SKM-1 (cell line): ENCODE measurements at regions not wholly inside any gene's neighbourhood (a gene's known extent, or its start where the extent isn't known, plus 50 kb on each side); places are given as distances from the start of the nearest gene placed in this dataset.

Experiments used
- DNase-seq: peaks from one replicate; lab custom pipeline; 2025; ENCODE audit not compliant: unreplicated experiment; lab: John Stamatoyannopoulos, UW

DNA sequence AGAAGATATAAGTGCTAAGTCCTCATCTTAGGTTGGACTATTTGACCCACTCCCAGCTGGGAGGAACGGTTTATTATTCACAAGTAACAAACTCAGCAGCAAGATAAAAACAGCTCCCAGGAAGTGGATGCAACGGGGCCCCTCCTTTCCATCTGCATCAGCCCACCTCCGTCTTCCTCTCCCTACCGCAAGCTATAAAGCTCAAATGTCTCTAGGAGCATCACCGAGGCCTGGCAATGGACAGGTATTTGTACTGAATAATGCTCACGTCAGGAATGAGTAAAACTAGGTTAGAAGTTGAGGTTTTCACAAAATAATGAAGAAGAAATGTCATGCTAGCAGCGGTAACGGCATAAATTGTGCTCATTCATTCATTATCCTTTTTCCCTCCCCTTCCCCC lies 408.7 kb upstream of the PSMD7 start:
- DNase-seq, result no peak

DNA sequence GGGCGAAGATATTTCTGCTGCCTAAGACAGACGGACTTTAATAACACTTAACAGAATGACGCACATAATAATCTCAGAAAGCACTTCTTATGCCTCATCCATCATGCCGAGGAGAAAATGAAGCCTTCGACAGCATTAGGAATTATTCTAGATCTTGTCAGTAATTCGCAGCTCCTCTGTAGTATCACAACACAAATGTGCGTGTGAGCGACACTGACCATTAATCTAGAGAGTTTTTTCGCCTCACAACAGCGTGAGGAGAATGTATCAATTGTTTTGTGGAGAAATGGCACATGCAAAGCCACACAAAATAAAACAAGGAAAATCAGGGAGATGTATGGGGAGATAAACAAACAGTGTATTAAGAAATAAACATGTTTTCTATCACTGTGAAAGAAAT lies 410.2 kb upstream of the PSMD7 start:
- DNase-seq, result no peak

- no peak for DNase-seq
These were observed 411.3 kb upstream of the PSMD7 start for GRCh38 chr16:73885319-73885718.

- no peak for DNase-seq
These were observed 412.8 kb upstream of the PSMD7 start for GRCh38 chr16:73883841-73884240.

DNA sequence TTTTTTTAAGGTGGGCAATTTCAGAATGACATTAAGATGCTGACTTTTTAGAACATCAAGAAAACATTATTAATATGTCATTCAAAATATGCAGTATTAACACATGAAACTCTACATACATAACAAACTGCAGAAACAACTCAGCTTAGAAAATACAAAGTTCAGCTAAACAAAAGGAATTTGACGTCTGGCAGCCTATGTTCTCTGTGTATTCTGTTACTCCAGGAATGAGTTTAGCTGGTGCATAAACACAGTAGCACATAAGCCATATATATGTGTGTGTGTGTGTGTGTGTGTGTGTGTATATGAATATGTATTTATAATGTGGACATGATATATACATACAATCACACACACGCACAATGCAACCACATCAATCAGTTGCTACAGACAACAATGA lies 413.5 kb upstream of the PSMD7 start:
- no peak for DNase-seq

DNA sequence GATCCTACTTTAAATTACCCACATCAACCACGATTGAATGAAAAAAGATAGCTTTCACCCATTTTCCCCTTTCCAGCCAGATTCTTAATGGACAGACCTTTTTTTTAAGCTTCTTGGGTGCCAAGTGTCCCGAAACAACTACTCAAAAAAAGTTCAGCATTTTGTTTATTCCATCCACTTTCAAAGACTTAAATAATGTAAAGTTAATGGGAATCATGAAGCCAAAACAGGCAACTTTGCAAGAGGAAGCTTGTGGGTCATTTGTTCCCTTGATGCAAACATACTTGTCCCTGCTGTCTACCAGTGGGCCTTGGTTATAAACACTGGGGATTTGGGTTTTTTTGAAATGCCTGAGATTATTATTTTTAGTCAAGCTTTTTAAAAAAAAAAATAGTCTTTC lies 414.0 kb upstream of the PSMD7 start:
- DNase-seq, result no peak

- DNase-seq, result no peak
These were observed 414.6 kb upstream of the PSMD7 start for GRCh38 chr16:73882033-73882432.

- DNase-seq, result no peak
These were observed 417.0 kb upstream of the PSMD7 start for GRCh38 chr16:73879621-73880020.

GRCh38 chr16:73878611-73879010 lies 418.0 kb upstream of the PSMD7 start:
- DNase-seq, result peak; percentile 23

GRCh38 chr16:73877150-73877549 lies 419.5 kb upstream of the PSMD7 start:
- no peak for DNase-seq

DNA sequence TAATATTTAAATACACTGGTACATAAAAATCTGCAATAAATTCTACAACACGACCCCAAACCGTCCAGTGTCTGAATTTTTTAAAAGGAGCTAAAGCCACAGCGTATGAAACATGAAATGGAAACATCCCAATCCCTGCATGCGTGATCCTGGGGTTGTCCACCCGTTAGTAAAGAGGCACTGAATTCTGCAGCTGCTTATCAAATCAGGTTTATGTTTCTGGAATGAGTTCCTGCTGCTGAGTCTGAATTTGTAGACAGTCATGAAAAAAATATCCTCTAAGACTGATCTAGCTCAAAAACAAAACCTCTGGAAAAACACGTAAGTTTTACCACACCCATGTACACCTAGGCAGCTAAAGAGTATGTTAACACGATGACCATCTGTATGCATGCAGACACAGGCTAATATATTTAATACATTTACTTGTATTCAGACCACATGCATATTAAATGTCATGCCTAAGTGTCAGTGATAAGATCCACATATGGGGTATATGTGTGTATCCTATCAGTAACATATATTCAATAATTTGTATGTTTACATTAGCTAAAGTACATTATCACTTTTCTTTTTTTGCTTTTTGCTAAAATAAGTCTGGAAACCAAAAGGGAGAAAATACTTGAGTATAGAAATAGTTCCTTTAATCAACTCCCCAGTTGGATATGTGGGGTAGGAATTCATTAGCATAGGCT lies 420.5 kb upstream of the PSMD7 start:
- DNase-seq, result no peak

DNA sequence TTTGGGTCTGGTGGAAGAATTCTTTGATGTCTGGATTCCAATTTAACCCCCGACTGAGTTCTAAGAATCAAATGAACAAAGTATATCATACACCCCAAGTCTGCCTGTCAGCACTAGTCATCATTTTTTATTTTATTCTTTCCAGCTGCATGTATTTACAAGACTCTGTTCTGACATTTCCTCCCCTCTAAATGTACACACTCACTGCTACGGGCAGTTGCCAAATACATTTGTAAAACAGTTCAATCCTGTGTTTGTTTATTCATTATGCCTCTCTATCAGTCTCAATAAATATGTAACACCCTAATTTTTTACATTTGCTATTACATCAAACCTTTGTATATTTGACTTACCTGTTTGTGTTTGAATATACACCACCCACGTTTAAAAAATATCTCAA lies 422.3 kb upstream of the PSMD7 start:
- no peak for DNase-seq

- DNase-seq, result no peak
These were observed 423.0 kb upstream of the PSMD7 start for GRCh38 chr16:73873643-73874042.

GRCh38 chr16:73872856-73873255 lies 423.8 kb upstream of the PSMD7 start:
- no peak for DNase-seq

- no peak for DNase-seq
These were observed 425.4 kb upstream of the PSMD7 start for GRCh38 chr16:73871088-73871733.

DNA sequence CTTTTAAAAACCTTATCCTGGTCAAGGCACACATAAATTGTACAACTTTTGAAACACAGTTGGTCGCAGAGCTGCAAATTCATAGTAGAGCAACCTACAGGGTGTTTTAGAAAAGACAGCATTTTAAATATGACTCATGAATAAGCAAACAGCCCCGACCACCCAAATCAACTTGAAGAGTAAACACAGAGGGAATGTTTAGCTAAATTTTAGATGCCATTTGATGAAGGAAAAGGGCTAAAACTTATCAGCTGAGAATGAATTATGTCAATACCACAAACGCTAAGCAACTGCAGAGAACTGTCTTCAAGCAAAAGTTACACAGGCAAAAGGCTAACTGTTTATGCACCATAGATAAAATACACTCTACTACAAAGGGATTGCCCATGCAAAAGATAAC lies 427.5 kb upstream of the PSMD7 start:
- no peak for DNase-seq

DNA sequence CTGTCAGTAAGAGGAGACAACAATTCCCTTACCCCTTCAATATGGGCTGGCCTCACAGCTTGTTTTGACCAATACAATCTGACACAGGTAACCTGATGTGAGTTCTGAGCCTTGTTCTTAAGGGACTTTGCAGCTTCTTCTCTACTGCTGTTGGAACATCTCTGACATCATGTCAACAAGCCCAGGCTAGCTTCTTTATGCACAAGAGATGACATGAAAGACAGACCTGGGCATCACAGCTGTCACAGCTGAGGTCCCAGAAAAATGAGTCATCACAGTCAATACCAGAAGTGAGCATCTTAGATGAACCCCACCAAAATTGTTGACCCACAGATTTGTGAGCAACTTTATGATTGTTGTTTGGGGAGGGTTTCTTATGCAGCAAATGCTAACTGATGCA lies 431.7 kb upstream of the PSMD7 start:
- no peak for DNase-seq

DNA sequence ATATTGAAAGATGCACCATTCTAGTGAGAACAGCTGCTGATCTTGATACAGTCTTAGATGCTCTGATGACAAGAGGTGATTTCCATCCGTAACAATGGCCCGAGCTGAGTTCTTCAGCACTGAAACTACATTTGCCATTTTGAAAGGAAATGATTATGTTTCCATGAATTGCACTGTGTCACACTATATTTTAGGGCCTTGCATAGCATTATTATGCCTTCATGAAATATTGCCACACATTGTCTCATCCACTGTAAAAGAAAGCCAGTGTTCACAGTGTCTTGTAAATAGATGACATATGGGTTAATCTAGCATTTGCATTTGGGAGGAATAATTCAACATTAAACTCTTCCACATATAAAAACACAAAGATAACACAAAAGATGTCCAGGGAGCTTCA lies 438.3 kb upstream of the PSMD7 start:
- no peak for DNase-seq

GRCh38 chr16:73853968-73854367 lies 442.6 kb upstream of the PSMD7 start:
- DNase-seq, result no peak

DNA sequence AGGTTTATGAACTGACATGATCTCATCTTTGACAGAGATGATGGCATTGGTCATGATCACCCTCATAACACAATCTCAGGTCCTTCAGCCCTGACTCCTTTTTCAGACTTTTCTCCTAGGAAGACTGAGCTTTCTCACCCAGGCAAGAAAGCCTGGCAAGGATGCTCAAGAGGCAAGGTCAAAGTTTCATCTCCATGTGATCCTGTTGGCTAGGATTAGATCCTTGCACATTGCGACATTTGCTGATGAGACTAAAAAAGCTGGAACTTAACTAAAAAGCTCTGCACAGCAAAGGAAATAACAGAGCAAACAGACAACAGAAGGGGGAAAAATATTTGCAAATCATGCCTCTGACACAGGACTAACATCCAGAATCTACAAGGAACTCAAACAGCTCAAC lies 444.1 kb upstream of the PSMD7 start:
- DNase-seq, result no peak

DNA sequence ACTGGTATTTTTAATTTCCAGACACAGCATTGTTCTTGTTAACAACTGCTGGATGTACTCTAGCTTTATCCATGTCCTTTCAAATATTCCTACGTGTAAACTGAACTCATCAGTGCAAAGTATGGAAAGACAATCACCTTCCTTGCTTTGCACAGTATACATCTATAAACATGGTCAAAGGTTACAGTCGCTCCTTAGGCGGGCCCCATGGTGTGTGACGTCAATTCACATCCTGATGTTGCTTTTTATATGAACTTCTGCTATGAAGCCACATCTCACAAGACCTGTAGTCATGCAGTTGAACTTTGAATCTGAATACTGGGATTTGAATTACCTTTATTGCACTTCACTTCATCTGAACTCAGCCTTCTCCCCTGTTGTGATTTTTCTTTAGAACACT lies 447.6 kb upstream of the PSMD7 start:
- DNase-seq, result no peak

DNA sequence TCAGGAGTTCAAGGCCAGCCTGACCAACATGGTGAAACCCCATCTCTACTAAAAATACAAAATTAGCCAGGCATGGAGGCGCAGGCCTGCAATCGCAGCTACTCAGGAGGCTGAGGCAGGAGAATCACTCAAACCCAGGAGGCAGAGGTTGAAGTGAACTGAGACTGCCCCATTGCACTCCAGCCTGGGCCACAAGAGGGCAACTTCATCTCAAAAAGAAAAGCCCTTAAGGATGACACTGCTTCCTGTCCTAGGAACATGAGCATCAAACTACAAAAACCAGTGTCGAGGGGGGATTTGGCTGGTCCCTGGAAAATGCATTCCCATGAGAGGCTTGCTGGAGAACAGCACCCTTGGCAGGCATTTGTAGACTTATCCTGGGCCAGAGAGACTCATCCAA lies 449.5 kb upstream of the PSMD7 start:
- DNase-seq, result no peak

- no peak for DNase-seq
These were observed 450.3 kb upstream of the PSMD7 start for GRCh38 chr16:73846356-73846755.
